Adrenal gland (tissue), 9 donors: ENCODE measurements at regions not wholly inside any gene's neighbourhood (a gene's known extent, or its start where the extent isn't known, plus 50 kb on each side); places are given as distances from the start of the nearest gene placed in this dataset.

ENCODE experiments used
- DNase-seq, 7 donors: peaks; one replicate each; pipeline ENCODE4 v3.0.0-alpha.2; 2019 to 2020
- H3K27ac ChIP-seq, 5 donors: fragments of 200-600 bp; sonication (generic) in 4 of 5; 1 replicate in 3 of 5; 2 replicates in 2 of 5; pipeline versions ENCODE4 v1.5.1 to v1.8.0; 2016 to 2020; ENCODE audit warnings: mild to moderate bottlenecking in 1 of 5
- H3K27me3 ChIP-seq: fragments of 200-600 bp; 2 replicates; pipeline ENCODE4 v1.8.0; 2021
- H3K36me3 ChIP-seq, 2 donors: fragments of 200-600 bp; replicated peaks in 1 of 2; 1 replicate in 1 of 2; 2 replicates in 1 of 2; pipeline versions ENCODE4 v1.5.1 to v1.8.0; 2018 to 2022
- H3K4me1 ChIP-seq, 2 donors: fragments of 200-600 bp; replicated peaks in 1 of 2; 1 replicate in 1 of 2; 2 replicates in 1 of 2; pipeline versions ENCODE4 v1.5.1 to v1.8.0; 2018 to 2021
- H3K4me3 ChIP-seq, 4 donors: fragments of 200-600 bp; sonication (generic) in 3 of 4; one replicate each; pipeline ENCODE4 v1.5.1; 2016 to 2018
- H3K9me3 ChIP-seq, 3 donors: fragments of 200-600 bp; sonication (generic) in 1 of 3; replicated peaks in 1 of 3; 1 replicate in 2 of 3; 2 replicates in 1 of 3; pipeline versions ENCODE4 v1.5.1 to v1.8.0; 2016 to 2021
- CTCF ChIP-seq, 6 experiments: fragments of 450-650 bp in 4 of 6; fragments of 200-600 bp in 2 of 6; sonication (generic) in 1 of 6; IDR thresholded peaks; 1 replicate in 5 of 6; 2 replicates in 1 of 6; pipeline versions ENCODE4 v1.5.1 to v1.8.0; 2016 to 2021; ENCODE audit warnings: antibody characterized with exemption in 6 of 6, mild to moderate bottlenecking in 2 of 6, moderate library complexity in 1 of 6
- POLR2A ChIP-seq, 2 donors: fragments of 450-650 bp; IDR thresholded peaks; one replicate each; pipeline ENCODE4 v1.6.1; 2017; ENCODE audit warnings: antibody characterized with exemption in 2 of 2, mild to moderate bottlenecking in 2 of 2, moderate library complexity in 1 of 2
- WGBS, 4 donors: extraction: QIAGEN DNeasy Blood & Tissue Kit in 2 of 4; methylation state at CpG; one replicate each; pipeline versions ENCODE4 v1.1.5 to v1.1.7; 2013 to 2017; 5-methylcytosine and 5-hydroxymethylcytosine counted together
- intact Hi-C, 2 donors: fragments of 100-400 bp; cut with DNase I; formaldehyde crosslinking; loops; one replicate each; pipeline versions ENCODE4 v1.14.1 to v1.15.0; 2022 to 2023
- donor health status: healthy with polysubstance abuse.
- donor health status: Bipolar disorder and iron deficiency.
- donor health status: DM: yes; HTN: yes; CAD: no.
- donor health status: DM: no; HTN: no; CAD: no.
- donor health status: DM: no; HTN: no; CAD: no.

- no peak for DNase-seq
Measured at GRCh38 chr2:236901956-236902355, 183.7 kb upstream of the COPS8 start.

GRCh38 chr2:236903978-236904377, 181.7 kb upstream of the COPS8 start:
- intact Hi-C loops: no loop called here
- Histone ChIP-seq H3K27ac (no peak overlapping the region), H3K4me3 (no peak overlapping the region), H3K4me1 (no peaks in the 10 kb centered on the region), H3K9me3 (no peaks in the 10 kb centered on the region), H3K27me3 (no peaks in the 10 kb centered on the region), H3K36me3 (no peaks in the 10 kb centered on the region)
- no peak for TF ChIP-seq POLR2A (IDR thresholded peaks at IDR 0.05)
- no peak for TF ChIP-seq CTCF (IDR thresholded peaks at IDR 0.05)
- WGBS, 4 donors: 76 to 86% (median 79%) methylated on average over 11 of the region's 11 CpGs
- no peak for DNase-seq

More at GRCh38 chr2:236901956-236902355, 183.7 kb upstream of the COPS8 start:
- H3K27me3 ChIP-seq: no peaks in the 10 kb centered on the region
- H3K4me1 ChIP-seq: no peaks in the 10 kb centered on the region
- H3K36me3 ChIP-seq: no peaks in the 10 kb centered on the region
- TF ChIP-seq POLR2A (IDR thresholded peaks at IDR 0.05) (no peak), CTCF (IDR thresholded peaks at IDR 0.05) (no peak)
- H3K9me3 ChIP-seq: no peaks in the 10 kb centered on the region
- H3K4me3 ChIP-seq: no peak overlapping the region
- H3K27ac ChIP-seq: no peak overlapping the region
- WGBS, 4 donors: 56 to 76% (median 69%) methylated on average over 4 of the region's 4 CpGs
- intact Hi-C loops: no loop called here

- intact Hi-C loops: no loop called here
- no peak for DNase-seq
- H3K36me3 ChIP-seq: no peaks in the 10 kb centered on the region
- H3K27me3 ChIP-seq: no peaks in the 10 kb centered on the region
- H3K4me3 ChIP-seq: no peak overlapping the region
- no peaks in the 10 kb centered on the region for H3K9me3 ChIP-seq
- H3K4me1 ChIP-seq: no peaks in the 10 kb centered on the region
- WGBS, 4 donors: 65 to 68% (median 67%) methylated on average over 13 of the region's 13 CpGs
- TF ChIP-seq POLR2A (IDR thresholded peaks at IDR 0.05) (no peak), CTCF (IDR thresholded peaks at IDR 0.05) (no peak)
- no peak overlapping the region for H3K27ac ChIP-seq
Measured at GRCh38 chr2:236904389-236905263, 181.1 kb upstream of the COPS8 start.

GRCh38 chr2:236905976-236906375, 179.7 kb upstream of the COPS8 start:
- 77 to 83% (median 80%) methylated on average over 8 of the region's 8 CpGs for WGBS, 4 donors
- no peak for DNase-seq

More at GRCh38 chr2:236905976-236906375, 179.7 kb upstream of the COPS8 start:
- H3K27ac ChIP-seq: no peak overlapping the region
- H3K36me3 ChIP-seq: no peaks in the 10 kb centered on the region
- no peaks in the 10 kb centered on the region for H3K27me3 ChIP-seq
- intact Hi-C loops: no loop called here
- H3K4me3 ChIP-seq: no peak overlapping the region
- no peak for TF ChIP-seq POLR2A (IDR thresholded peaks at IDR 0.05)
- H3K9me3 ChIP-seq: no peaks in the 10 kb centered on the region
- no peaks in the 10 kb centered on the region for H3K4me1 ChIP-seq
